ENCODE measurements at regions not wholly inside any gene's neighbourhood (a gene's known extent, or its start where the extent isn't known, plus 50 kb on each side); places are given as distances from the start of the nearest gene placed in this dataset.
"Not testable (repeated sequence)": the region's sequence is repeated elsewhere in the genome, so short reads cannot be mapped to it uniquely, and the experiment has no call there.

GRCh38 chr10:60614363-60614762 is 163.9 kb upstream of the CDK1 start:
- no peak for DNase-seq

DNA sequence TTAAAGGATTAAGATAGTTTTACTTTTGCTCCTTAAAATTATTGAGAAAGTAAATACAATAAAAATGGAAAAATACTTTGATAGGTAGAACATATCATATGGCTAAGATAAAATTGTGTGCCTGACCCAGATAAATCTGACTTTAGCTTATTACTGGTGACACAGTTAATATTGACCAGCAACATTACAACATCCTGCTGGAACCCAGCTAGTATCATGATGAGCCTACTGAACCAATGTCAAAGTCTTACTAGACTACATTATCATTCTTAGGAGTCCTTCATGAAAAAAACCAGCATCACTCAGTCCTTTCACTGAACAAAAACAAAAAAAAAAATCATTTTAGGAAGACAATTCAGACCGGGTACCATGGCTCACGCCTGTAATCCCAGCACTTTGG is 164.8 kb upstream of the CDK1 start:
- DNase-seq, result no peak

DNA sequence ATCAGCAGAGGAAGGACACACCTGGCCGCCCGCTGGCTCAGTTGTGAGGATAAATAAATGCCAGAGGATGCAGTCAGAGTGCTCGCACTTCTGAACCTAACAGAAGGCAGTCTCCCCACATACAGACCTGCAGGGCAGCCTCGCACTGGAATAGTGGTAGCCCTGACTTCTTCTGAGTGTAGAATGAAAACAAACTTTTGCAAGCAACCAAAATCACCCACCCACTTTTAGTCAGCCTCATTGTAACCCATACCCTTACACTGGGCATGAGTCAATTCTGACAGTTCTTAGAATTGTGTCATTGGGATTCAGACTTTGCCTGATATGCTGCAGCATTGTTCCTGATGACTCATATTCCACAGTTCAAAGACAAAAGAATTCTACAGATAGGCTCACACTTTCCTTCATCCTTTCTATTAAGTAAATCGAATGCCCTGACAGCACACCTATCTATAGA is 167.0 kb upstream of the CDK1 start:
- peak; percentile 5 to 12 for DNase-seq

GRCh38 chr10:60607372-60607771 is 170.9 kb upstream of the CDK1 start:
- DNase-seq, result no peak

GRCh38 chr10:60606343-60607080 is 171.8 kb upstream of the CDK1 start:
- DNase-seq, result no peak

DNA sequence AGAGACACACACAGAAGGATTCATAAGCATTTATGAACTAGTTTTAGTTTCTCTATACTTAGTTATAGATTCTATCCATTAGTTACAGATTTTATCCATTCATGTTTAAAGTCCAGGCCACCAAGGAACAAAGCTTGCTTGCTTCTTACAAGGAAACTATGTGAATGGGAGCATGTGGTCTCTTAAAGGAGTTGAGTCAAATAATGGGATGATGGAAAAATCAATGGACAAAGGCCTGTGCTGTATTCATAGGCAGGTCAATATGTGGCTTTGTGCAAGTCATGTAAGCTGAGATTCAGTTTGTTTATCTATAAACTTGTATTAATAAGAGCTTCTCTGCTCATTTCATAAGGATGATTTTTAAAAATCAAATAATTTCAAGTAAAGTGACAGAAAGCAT is 172.8 kb upstream of the CDK1 start:
- DNase-seq, result no peak

GRCh38 chr10:60604342-60604741 is 173.9 kb upstream of the CDK1 start:
- no peak for DNase-seq

DNA sequence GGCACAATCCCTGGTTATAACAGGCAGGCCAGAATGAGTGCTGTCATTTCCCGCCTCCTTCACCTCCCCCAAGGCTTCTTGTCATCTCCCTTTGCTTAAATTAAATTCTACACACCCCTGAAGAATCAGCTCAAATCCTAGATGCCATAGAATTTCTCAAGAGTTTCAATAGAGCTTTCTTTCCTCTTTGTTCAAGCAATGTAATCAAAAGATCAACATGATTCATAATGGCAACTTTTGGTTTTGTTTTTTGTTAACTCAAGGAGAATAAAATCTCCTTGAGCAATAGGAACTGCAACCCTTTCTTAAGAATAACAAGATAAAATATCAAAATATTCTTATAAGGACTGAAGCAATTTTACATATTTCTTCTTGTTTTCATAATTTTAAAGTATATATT is 180.8 kb upstream of the CDK1 start:
- no peak for DNase-seq

DNA sequence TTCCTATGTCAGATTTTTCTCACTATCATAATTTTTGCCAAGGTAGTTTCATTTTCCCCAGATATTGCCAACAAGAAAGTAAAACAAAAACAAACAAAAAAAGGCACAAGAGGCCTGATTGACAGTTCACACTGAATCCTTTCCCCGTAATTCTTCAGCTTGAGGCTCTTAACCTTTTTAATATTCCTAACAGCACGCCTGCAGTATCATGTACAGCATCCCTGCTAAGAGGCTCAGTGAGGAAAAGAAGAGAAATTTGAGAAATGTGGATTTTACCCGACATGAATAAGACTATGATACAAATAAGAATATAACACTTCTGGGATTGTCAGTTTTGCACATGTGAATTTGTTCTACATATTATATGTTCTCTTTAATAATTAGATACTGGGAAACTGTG is 182.4 kb upstream of the CDK1 start:
- DNase-seq, result no peak

GRCh38 chr10:60594476-60595051 is 183.7 kb upstream of the CDK1 start:
- DNase-seq, result no peak

DNA sequence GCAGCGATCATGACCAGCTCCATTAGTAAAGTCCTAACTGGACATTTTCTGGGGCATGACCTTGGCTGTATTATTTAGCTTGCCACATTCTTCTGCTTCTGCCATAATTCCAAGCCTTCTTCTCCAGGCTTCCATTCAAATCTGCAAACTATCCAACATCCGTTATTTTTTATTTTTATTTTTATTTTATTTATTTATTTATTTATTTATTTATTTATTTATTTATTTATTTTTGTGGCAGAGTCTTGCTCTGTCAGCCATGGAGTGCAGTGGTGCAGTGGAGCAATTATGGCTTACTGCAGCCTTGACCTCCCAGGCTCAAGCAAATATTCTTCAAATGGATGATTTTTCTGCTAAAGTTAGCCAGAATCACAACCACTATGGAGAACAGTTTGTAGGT is 187.2 kb upstream of the CDK1 start:
- DNase-seq, result no peak

DNA sequence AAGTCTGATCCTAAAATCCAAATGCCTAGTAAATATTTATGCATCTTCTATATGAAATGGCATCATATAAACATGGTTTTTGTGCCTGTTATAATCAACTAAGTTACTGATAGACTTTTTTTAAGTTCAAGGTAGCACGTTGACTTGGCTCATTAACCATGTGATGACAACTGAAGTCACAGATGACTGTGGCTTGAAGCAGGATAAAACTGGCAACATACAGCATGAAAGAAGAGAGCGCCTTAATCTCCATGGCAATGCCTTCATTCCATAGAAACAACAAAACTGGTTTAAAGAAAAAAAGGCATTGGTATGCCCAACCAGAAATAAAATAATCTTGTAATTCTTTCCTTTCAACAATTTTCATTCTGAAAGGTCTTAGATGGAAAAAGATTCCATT is 188.9 kb upstream of the CDK1 start:
- DNase-seq, result no peak

- DNase-seq, result not testable (repeated sequence)
These were observed 192.1 kb upstream of the ANK3 start for GRCh38 chr10:60581782-60582181.

DNA sequence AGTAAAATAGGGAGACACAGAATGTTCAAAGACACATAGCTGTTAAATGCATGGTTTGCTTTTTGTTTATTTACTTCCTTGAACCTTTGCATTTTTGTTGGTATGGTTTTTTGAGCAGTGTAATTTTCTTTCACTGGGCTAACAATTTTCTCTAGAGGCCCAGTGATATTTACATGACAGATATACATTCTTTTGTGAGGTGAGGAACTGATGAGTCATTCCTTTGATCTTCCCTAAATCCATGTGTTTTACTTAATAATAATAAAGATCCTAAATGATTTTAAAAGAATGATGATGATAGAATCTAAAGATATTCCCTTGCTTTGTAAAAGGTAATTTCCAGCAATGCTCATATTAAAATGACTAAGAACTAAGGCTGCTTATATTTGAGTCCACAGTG is 188.5 kb upstream of the ANK3 start:
- no peak for DNase-seq

DNA sequence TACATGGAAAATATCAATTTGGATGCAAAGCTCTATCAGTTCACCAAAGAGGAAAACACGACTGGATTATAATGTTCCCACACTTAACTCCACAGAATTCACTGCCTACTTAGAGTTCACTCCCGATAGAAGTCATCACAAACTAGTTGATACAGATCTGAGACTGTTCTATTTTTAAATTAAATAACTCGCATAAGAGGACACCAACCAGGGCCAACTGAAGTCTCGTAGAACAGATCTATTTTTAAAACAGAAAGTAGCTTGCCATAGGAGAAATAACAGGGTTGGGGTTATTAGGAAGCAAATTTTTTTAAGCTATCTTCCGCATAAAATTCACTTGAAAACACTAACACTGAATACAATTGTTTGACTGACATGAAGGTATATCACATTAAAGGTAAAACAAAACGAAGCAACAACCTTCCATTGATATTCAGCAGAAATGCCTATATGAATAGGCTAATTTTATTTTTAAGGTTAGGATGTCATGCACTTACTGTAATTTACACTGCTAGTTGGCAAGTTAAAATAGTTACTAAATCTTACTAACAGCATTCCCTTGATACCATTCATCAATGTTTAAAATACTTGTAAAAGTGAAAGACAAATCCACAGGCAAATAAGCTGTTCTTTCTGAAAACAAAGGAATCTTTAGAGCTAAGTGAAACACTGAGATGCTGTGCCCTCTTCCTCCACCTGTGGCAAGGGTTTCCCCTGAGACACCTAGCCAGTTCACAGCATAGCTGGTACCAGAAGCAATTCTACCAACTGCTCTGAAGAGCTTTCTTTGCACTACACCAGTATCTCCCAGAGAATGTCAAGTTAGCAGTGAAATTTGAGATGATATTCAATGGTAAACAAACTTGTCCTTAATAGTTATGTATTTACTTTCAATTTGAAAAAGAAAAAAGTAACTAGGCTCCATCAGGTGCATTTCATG is 186.7 kb upstream of the ANK3 start:
- DNase-seq, result no peak

GRCh38 chr10:60575105-60575504 is 185.4 kb upstream of the ANK3 start:
- no peak for DNase-seq

DNA sequence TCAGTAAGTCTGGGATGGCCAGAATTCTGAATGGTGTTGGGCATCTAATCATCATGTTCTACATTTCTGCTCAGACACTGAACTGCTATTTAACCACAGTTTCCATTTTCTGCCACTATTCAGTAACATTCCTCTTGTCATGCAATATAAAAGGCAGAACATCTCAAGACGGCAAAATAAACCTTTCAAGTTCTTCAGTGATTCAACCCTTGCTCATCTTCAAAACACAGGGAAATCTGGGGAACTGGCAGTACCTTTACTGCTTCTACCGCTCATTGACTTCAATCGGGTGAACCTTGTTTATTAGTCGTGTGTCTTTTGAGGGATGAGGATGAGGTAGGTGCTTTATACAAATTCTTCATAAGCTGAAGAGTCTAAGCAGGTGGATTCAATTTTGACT is 184.7 kb upstream of the ANK3 start:
- DNase-seq, result no peak

- peak; percentile 46 for DNase-seq
These were observed 183.7 kb upstream of the ANK3 start for GRCh38 chr10:60573336-60573735.

DNA sequence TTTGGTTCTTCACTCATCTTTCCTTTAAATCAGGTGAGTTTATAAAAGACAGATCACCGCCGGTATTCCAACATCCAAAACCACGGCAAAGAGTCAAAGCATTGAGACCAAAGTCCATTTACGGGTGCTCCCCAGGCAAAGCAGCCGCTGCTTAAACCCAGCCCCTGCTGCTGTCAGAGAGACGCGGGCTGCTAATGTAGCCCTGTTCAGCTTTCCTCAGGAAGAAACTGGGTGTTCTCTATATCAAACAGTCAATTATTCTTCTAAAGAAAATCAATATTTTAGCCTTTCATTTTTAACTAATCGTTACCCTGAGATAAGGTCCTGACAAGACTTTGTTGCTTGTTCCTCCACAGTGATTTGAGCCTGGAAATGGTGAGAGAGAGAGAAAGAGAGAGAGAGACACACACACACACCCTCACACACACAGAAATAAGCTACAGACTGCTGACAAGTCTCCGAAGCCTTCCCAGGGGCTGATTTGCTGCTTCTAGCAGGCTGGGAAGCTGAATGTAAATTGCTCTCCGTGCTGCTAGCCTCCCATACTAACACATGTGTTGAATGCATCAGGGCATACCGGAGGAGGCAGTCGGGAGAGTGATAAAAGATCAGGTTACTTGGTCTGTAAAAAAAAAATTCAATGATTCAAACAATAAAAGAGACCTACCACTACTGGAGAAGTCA is 183.0 kb upstream of the ANK3 start:
- peak; percentile 19 to 26 for DNase-seq

- no peak for DNase-seq
These were observed 181.2 kb upstream of the ANK3 start for GRCh38 chr10:60570896-60571295.

GRCh38 chr10:60570272-60570865 is 180.7 kb upstream of the ANK3 start:
- DNase-seq, result no peak

DNA sequence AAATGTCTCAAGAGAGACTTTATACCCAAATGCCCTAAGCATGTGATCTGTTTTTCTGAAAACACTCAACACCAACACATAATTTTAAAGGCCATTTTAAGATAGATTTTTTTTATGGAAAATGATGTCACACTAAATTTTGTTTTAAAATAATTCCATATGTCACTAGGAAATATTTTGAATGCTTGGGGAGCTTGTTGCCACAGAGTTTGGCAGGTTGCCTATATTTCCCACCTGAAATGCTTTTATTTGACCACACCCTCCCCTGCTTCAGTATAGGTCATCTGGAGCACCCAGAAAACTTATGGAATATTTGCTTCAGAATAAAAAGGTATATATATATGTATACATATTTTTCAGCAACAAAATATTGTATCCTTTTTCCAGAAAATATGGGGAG is 180.0 kb upstream of the ANK3 start:
- DNase-seq, result no peak

GRCh38 chr10:60566096-60566495 is 176.4 kb upstream of the ANK3 start:
- DNase-seq, result no peak
